ENCODE measurements at regions not wholly inside any gene's neighbourhood (a gene's known extent, or its start where the extent isn't known, plus 50 kb on each side); places are given as distances from the start of the nearest gene placed in this dataset.

GRCh38 chr2:215615067-215615802, 179.4 kb upstream of the FN1 start:
- DNase-seq, result no peak

- DNase-seq, result no peak
These were observed 178.4 kb upstream of the FN1 start for GRCh38 chr2:215614296-215614695.

- no peak for DNase-seq
These were observed 178.0 kb upstream of the FN1 start for GRCh38 chr2:215613888-215614287.

- DNase-seq, result no peak
These were observed 177.4 kb upstream of the FN1 start for GRCh38 chr2:215613280-215613679.

- DNase-seq, result no peak
These were observed 176.9 kb upstream of the FN1 start for GRCh38 chr2:215612786-215613185.

- no peak for DNase-seq
These were observed 175.9 kb upstream of the FN1 start for GRCh38 chr2:215611609-215612386.

GRCh38 chr2:215609089-215610032, 173.5 kb upstream of the FN1 start:
- DNase-seq, result no peak

GRCh38 chr2:215607766-215608165, 171.9 kb upstream of the FN1 start:
- no peak for DNase-seq

GRCh38 chr2:215606219-215606618, 170.4 kb upstream of the FN1 start:
- no peak for DNase-seq

- no peak for DNase-seq
These were observed 169.3 kb upstream of the FN1 start for GRCh38 chr2:215605214-215605613.

- DNase-seq, result no peak
These were observed 168.7 kb upstream of the FN1 start for GRCh38 chr2:215604606-215605005.

GRCh38 chr2:215603440-215603839, 167.6 kb upstream of the FN1 start:
- no peak for DNase-seq

GRCh38 chr2:215602997-215603396, 167.1 kb upstream of the FN1 start:
- DNase-seq, result no peak

GRCh38 chr2:215601990-215602721, 166.3 kb upstream of the FN1 start:
- DNase-seq, result no peak

GRCh38 chr2:215601526-215601925, 165.7 kb upstream of the FN1 start:
- no peak for DNase-seq

GRCh38 chr2:215598376-215598975, 162.6 kb upstream of the FN1 start:
- no peak for DNase-seq

- no peak for DNase-seq
These were observed 161.7 kb upstream of the FN1 start for GRCh38 chr2:215597577-215597976.

GRCh38 chr2:215594766-215595165, 158.9 kb upstream of the FN1 start:
- DNase-seq, result no peak

GRCh38 chr2:215590010-215590745, 154.3 kb upstream of the FN1 start:
- no peak for DNase-seq

GRCh38 chr2:215583881-215584280, 148.0 kb upstream of the FN1 start:
- DNase-seq, result no peak

- no peak for DNase-seq
These were observed 143.9 kb upstream of the FN1 start for GRCh38 chr2:215579809-215580208.
